ENCODE measurements at regions not wholly inside any gene's neighbourhood (a gene's known extent, or its start where the extent isn't known, plus 50 kb on each side); places are given as distances from the start of the nearest gene placed in this dataset.

- DNase-seq (ENCODE audit: low read depth) = no peak
- no peak for TF ChIP-seq CTCF (conservative IDR thresholded peaks at IDR 0.05; ENCODE audit: control insufficient read depth, insufficient read depth, low read depth, low read length)
- no peak overlapping the region for H3K4me3 ChIP-seq (ENCODE audit: control insufficient read depth, low read depth, low read length)
Measured at GRCh38 chr20:12270863-12271262, 353.2 kb downstream of the BTBD3 start.

GRCh38 chr20:12276011-12276673 lies 358.4 kb downstream of the BTBD3 start:
- H3K4me3 ChIP-seq (ENCODE audit: control insufficient read depth, low read depth, low read length) = no peak overlapping the region
- TF ChIP-seq CTCF (conservative IDR thresholded peaks at IDR 0.05; ENCODE audit: control insufficient read depth, insufficient read depth, low read depth, low read length) = no peak
- DNase-seq (ENCODE audit: low read depth) = no peak

- H3K4me3 ChIP-seq (ENCODE audit: control insufficient read depth, low read depth, low read length) = no peak overlapping the region
- DNase-seq (ENCODE audit: low read depth) = no peak
- TF ChIP-seq CTCF (conservative IDR thresholded peaks at IDR 0.05; ENCODE audit: control insufficient read depth, insufficient read depth, low read depth, low read length) = no peak
Measured at GRCh38 chr20:12287575-12287974, 369.9 kb downstream of the BTBD3 start.

- no peak for TF ChIP-seq CTCF (conservative IDR thresholded peaks at IDR 0.05; ENCODE audit: control insufficient read depth, insufficient read depth, low read depth, low read length)
- no peak overlapping the region for H3K4me3 ChIP-seq (ENCODE audit: control insufficient read depth, low read depth, low read length)
- no peak for DNase-seq (ENCODE audit: low read depth)
Measured at GRCh38 chr20:12289465-12289864, 371.8 kb downstream of the BTBD3 start.

DNA sequence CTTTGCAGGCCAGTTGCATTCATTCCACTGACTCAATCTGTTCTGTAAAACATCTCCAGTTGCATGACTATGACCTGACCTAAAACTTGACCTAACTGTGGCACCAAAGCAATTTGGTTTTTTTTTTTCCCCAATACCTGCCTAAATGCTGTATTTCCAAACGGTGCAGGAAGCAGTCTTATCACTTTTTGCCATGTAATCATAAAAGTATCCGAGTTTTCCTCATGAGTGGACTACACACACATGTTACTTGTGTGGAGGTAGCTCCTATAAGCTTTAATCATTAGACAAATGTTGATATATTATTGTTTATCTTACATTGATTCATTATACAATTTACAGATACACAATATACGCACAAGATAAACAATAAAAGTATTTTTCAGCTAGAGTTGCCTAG lies 373.7 kb downstream of the BTBD3 start:
- no peak for DNase-seq (ENCODE audit: low read depth)
- no peak for TF ChIP-seq CTCF (conservative IDR thresholded peaks at IDR 0.05; ENCODE audit: control insufficient read depth, insufficient read depth, low read depth, low read length)
- no peak overlapping the region for H3K4me3 ChIP-seq (ENCODE audit: control insufficient read depth, low read depth, low read length)

GRCh38 chr20:12293900-12294299 lies 376.2 kb downstream of the BTBD3 start:
- no peak for TF ChIP-seq CTCF (conservative IDR thresholded peaks at IDR 0.05; ENCODE audit: control insufficient read depth, insufficient read depth, low read depth, low read length)
- no peak for DNase-seq (ENCODE audit: low read depth)
- no peak overlapping the region for H3K4me3 ChIP-seq (ENCODE audit: control insufficient read depth, low read depth, low read length)

- no peak for TF ChIP-seq CTCF (conservative IDR thresholded peaks at IDR 0.05; ENCODE audit: control insufficient read depth, insufficient read depth, low read depth, low read length)
- no peak overlapping the region for H3K4me3 ChIP-seq (ENCODE audit: control insufficient read depth, low read depth, low read length)
Measured at GRCh38 chr20:12294678-12295077, 377.0 kb downstream of the BTBD3 start.

More at GRCh38 chr20:12294678-12295077, 377.0 kb downstream of the BTBD3 start:
- DNase-seq (ENCODE audit: low read depth) = no peak
